Panc1 (cell line): ENCODE measurements at regions not wholly inside any gene's neighbourhood (a gene's known extent, or its start where the extent isn't known, plus 50 kb on each side); places are given as distances from the start of the nearest gene placed in this dataset.

ENCODE experiments used
- POLR2AphosphoS5 ChIP-seq: IDR thresholded peaks from 2 replicates; pipeline ENCODE4 v1.6.1; 2012; ENCODE audit warnings: mild to moderate bottlenecking, low read depth, low read length, moderate library complexity
- SIN3A ChIP-seq: IDR thresholded peaks from 2 replicates; pipeline ENCODE4 v1.6.1; 2012; ENCODE audit warnings: low read depth, mild to moderate bottlenecking, low read length, moderate library complexity, borderline replicate concordance; ENCODE audit not compliant: insufficient read depth
- TF ChIP-seq, protein P1 (sequence below): fragments of 450-650 bp; IDR thresholded peaks from 2 replicates; pipeline ENCODE4 v1.5.1; 2017; ENCODE audit warnings: mild to moderate bottlenecking
- TF ChIP-seq, protein P2 (sequence below), 2 experiments: IDR thresholded peaks; 2 replicates each; pipeline ENCODE4 v1.6.1; 2011 to 2012; ENCODE audit warnings: low read depth in 2 of 2, control low read depth in 1 of 2, low read length in 1 of 2, mild to moderate bottlenecking in 1 of 2, moderate library complexity in 1 of 2; ENCODE audit not compliant: insufficient read depth in 1 of 2

DNA sequence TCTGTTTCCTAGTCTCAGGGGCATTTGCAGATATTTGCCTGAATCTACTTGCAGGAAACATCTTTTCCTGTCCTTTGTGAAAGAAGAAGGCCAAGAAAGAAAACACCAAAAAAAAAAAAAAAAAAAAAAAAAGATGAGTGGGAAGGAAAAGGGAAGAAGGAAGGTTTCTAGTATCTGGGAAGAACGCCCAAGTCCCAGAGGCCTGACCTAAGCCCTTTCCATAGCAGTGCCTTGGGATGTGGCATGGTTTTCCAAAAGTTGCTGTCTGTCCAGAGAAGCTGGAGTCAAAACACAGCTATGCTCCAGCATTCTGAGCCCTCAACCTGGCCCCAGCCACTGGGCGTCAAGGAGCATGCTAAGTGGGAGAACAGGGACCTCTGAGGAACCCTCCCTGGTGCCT, 123.5 kb downstream of the INHBB start:
- TF ChIP-seq SIN3A = no peak
- TF ChIP-seq POLR2AphosphoS5 = no peak
- TF ChIP-seq, protein P1, sequence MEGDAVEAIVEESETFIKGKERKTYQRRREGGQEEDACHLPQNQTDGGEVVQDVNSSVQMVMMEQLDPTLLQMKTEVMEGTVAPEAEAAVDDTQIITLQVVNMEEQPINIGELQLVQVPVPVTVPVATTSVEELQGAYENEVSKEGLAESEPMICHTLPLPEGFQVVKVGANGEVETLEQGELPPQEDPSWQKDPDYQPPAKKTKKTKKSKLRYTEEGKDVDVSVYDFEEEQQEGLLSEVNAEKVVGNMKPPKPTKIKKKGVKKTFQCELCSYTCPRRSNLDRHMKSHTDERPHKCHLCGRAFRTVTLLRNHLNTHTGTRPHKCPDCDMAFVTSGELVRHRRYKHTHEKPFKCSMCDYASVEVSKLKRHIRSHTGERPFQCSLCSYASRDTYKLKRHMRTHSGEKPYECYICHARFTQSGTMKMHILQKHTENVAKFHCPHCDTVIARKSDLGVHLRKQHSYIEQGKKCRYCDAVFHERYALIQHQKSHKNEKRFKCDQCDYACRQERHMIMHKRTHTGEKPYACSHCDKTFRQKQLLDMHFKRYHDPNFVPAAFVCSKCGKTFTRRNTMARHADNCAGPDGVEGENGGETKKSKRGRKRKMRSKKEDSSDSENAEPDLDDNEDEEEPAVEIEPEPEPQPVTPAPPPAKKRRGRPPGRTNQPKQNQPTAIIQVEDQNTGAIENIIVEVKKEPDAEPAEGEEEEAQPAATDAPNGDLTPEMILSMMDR = no peak
- TF ChIP-seq, protein P2, sequence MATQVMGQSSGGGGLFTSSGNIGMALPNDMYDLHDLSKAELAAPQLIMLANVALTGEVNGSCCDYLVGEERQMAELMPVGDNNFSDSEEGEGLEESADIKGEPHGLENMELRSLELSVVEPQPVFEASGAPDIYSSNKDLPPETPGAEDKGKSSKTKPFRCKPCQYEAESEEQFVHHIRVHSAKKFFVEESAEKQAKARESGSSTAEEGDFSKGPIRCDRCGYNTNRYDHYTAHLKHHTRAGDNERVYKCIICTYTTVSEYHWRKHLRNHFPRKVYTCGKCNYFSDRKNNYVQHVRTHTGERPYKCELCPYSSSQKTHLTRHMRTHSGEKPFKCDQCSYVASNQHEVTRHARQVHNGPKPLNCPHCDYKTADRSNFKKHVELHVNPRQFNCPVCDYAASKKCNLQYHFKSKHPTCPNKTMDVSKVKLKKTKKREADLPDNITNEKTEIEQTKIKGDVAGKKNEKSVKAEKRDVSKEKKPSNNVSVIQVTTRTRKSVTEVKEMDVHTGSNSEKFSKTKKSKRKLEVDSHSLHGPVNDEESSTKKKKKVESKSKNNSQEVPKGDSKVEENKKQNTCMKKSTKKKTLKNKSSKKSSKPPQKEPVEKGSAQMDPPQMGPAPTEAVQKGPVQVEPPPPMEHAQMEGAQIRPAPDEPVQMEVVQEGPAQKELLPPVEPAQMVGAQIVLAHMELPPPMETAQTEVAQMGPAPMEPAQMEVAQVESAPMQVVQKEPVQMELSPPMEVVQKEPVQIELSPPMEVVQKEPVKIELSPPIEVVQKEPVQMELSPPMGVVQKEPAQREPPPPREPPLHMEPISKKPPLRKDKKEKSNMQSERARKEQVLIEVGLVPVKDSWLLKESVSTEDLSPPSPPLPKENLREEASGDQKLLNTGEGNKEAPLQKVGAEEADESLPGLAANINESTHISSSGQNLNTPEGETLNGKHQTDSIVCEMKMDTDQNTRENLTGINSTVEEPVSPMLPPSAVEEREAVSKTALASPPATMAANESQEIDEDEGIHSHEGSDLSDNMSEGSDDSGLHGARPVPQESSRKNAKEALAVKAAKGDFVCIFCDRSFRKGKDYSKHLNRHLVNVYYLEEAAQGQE (IDR thresholded peaks at IDR 0.05; ENCODE audit: insufficient read depth in 1 of 2, low read depth in 2 of 2, low read length in 1 of 2) = no peak
